Peyer's patch (tissue), 4 donors: ENCODE measurements at regions not wholly inside any gene's neighbourhood (a gene's known extent, or its start where the extent isn't known, plus 50 kb on each side); places are given as distances from the start of the nearest gene placed in this dataset.

Source experiments
- DNase-seq, 3 donors: peaks; one replicate each; pipeline ENCODE4 v3.0.0-alpha.2; 2017 to 2019
- H3K27ac ChIP-seq, 4 donors: fragments of 200-600 bp; sonication (generic); one replicate each; pipeline ENCODE4 v1.5.1; 2016 to 2019
- H3K27me3 ChIP-seq, 2 donors: fragments of 200-600 bp; sonication (generic); one replicate each; pipeline ENCODE4 v1.5.1; 2019
- H3K36me3 ChIP-seq, 3 donors: fragments of 200-600 bp; sonication (generic); one replicate each; pipeline ENCODE4 v1.5.1; 2016 to 2019
- H3K4me1 ChIP-seq, 4 donors: fragments of 200-600 bp; sonication (generic); one replicate each; pipeline ENCODE4 v1.5.1; 2016 to 2019
- H3K4me3 ChIP-seq, 4 donors: fragments of 200-600 bp; sonication (generic); 1 replicate in 3 of 4; 2 replicates in 1 of 4; pipeline ENCODE4 v1.5.1; 2016 to 2019; ENCODE audit warnings: mild to moderate bottlenecking in 1 of 4
- H3K9me3 ChIP-seq, 4 donors: fragments of 200-600 bp; sonication (generic); one replicate each; pipeline ENCODE4 v1.5.1; 2016 to 2019; ENCODE audit warnings: mild to moderate bottlenecking in 1 of 4
- CTCF ChIP-seq, 6 experiments: fragments of 450-650 bp in 4 of 6; fragments of 200-600 bp in 2 of 6; sonication (generic) in 1 of 6; IDR thresholded peaks; one replicate each; pipeline ENCODE4 v1.5.1; 2017 to 2019; ENCODE audit warnings: antibody characterized with exemption in 6 of 6, mild to moderate bottlenecking in 3 of 6, moderate library complexity in 1 of 6
- POLR2A ChIP-seq, 2 donors: fragments of 450-650 bp; IDR thresholded peaks; one replicate each; pipeline ENCODE4 v1.5.1; 2017; ENCODE audit warnings: antibody characterized with exemption in 2 of 2, mild to moderate bottlenecking in 2 of 2, moderate library complexity in 2 of 2

GRCh38 chr9:18143073-18143745, 330.7 kb upstream of the ADAMTSL1 start:
- TF ChIP-seq POLR2A (IDR thresholded peaks at IDR 0.05) (no peak), CTCF (IDR thresholded peaks at IDR 0.05) (peak in 4 of 6 experiments; percentile 7 to 42 (median 39))
- Histone ChIP-seq H3K27me3 (no peaks in the 10 kb centered on the region), H3K36me3 (no peaks in the 10 kb centered on the region), H3K27ac (no peak overlapping the region), H3K4me1 (no peaks in the 10 kb centered on the region), H3K9me3 (no peaks in the 10 kb centered on the region), H3K4me3 (no peak overlapping the region)
- DNase-seq: no peak

GRCh38 chr9:18146329-18146728, 327.6 kb upstream of the ADAMTSL1 start:
- Histone ChIP-seq H3K4me3 (no peak overlapping the region), H3K36me3 (no peaks in the 10 kb centered on the region), H3K27ac (no peak overlapping the region), H3K4me1 (no peaks in the 10 kb centered on the region), H3K9me3 (no peaks in the 10 kb centered on the region), H3K27me3 (no peaks in the 10 kb centered on the region)
- no peak for TF ChIP-seq CTCF (IDR thresholded peaks at IDR 0.05)
- TF ChIP-seq POLR2A (IDR thresholded peaks at IDR 0.05): no peak
- no peak for DNase-seq

GRCh38 chr9:18149471-18150011, 324.4 kb upstream of the ADAMTSL1 start:
- Histone ChIP-seq H3K27ac (no peak overlapping the region), H3K9me3 (no peaks in the 10 kb centered on the region), H3K27me3 (no peaks in the 10 kb centered on the region), H3K4me3 (no peak overlapping the region), H3K36me3 (no peaks in the 10 kb centered on the region), H3K4me1 (no peaks in the 10 kb centered on the region)
- TF ChIP-seq CTCF (IDR thresholded peaks at IDR 0.05) (peak in 3 of 6 experiments; percentile 57 to 61 (median 59)), POLR2A (IDR thresholded peaks at IDR 0.05) (no peak)
- no peak for DNase-seq

- H3K36me3 ChIP-seq: no peaks in the 10 kb centered on the region
- no peaks in the 10 kb centered on the region for H3K9me3 ChIP-seq
- TF ChIP-seq CTCF (IDR thresholded peaks at IDR 0.05) (no peak), POLR2A (IDR thresholded peaks at IDR 0.05) (no peak)
- H3K27ac ChIP-seq: no peak overlapping the region
- no peaks in the 10 kb centered on the region for H3K4me1 ChIP-seq
- no peaks in the 10 kb centered on the region for H3K27me3 ChIP-seq
- no peak overlapping the region for H3K4me3 ChIP-seq
- DNase-seq: no peak
These were observed 319.3 kb upstream of the ADAMTSL1 start for GRCh38 chr9:18154661-18155060.

- TF ChIP-seq POLR2A (IDR thresholded peaks at IDR 0.05) (no peak), CTCF (IDR thresholded peaks at IDR 0.05) (no peak)
- H3K9me3 ChIP-seq: no peaks in the 10 kb centered on the region
- H3K36me3 ChIP-seq: no peaks in the 10 kb centered on the region
- no peaks in the 10 kb centered on the region for H3K27me3 ChIP-seq
- no peak overlapping the region for H3K4me3 ChIP-seq
- H3K27ac ChIP-seq: peak overlapping the region in 1 of 4 donors; percentile 8
- H3K4me1 ChIP-seq: no peaks in the 10 kb centered on the region
- no peak for DNase-seq
These were observed 314.7 kb upstream of the ADAMTSL1 start for GRCh38 chr9:18159254-18159653.
